ENCODE measurements at regions not wholly inside any gene's neighbourhood (a gene's known extent, or its start where the extent isn't known, plus 50 kb on each side); places are given as distances from the start of the nearest gene placed in this dataset.

GRCh38 chr7:109235316-109235715, 665.6 kb downstream of the DNAJB9 start:
- no peak for TF ChIP-seq BACH2 (CRISPR knock-in tag; IDR thresholded peaks at IDR 0.05; ENCODE audit: borderline replicate concordance)
- no peak for TF ChIP-seq ZFP3 (CRISPR knock-in tag; IDR thresholded peaks at IDR 0.05)
- TF ChIP-seq ARNTL (CRISPR knock-in tag; IDR thresholded peaks at IDR 0.05; ENCODE audit: borderline replicate concordance, low read depth): no peak
- TF ChIP-seq RARB (CRISPR knock-in tag; IDR thresholded peaks at IDR 0.05): no peak
- no peak for TF ChIP-seq PATZ1 (CRISPR knock-in tag; IDR thresholded peaks at IDR 0.05; ENCODE audit: borderline replicate concordance)
- TF ChIP-seq SNAI2 (CRISPR knock-in tag; IDR thresholded peaks at IDR 0.05): no peak
- no peak for TF ChIP-seq TOX (CRISPR knock-in tag; IDR thresholded peaks at IDR 0.05; ENCODE audit: borderline replicate concordance)
- no peak for TF ChIP-seq ZNF70 (CRISPR knock-in tag; IDR thresholded peaks at IDR 0.05)
- TF ChIP-seq ZNF8 (CRISPR knock-in tag; IDR thresholded peaks at IDR 0.05): no peak
- no peak for TF ChIP-seq CREB5 (CRISPR knock-in tag; IDR thresholded peaks at IDR 0.05; ENCODE audit: low read depth)

Measured in SK-N-SH treated with all-trans-retinoic acid at 6 μM for 48 hours (cell line).